ENCODE measurements at regions not wholly inside any gene's neighbourhood (a gene's known extent, or its start where the extent isn't known, plus 50 kb on each side); places are given as distances from the start of the nearest gene placed in this dataset.

- TF ChIP-seq CTCF (IDR thresholded peaks at IDR 0.05) (no peak), POLR2A (IDR thresholded peaks at IDR 0.05) (no peak)
These were observed 1286.2 kb upstream of the EYS start for GRCh38 chr6:66993272-66993671.
